Activated T-helper 2 cell treated with anti-CD3 and anti-CD28 coated beads, Interferon-gamma antibody, Interleukin-2, Interleukin-4, amounts not matched to agents 10 μg/mL and 5 μg/mL and 100 μg/mL, durations not matched to agents 14 hours and 24 hours and 36 hours (primary cell): ENCODE measurements at regions not wholly inside any gene's neighbourhood (a gene's known extent, or its start where the extent isn't known, plus 50 kb on each side); places are given as distances from the start of the nearest gene placed in this dataset.
"Not testable (repeated sequence)": the region's sequence is repeated elsewhere in the genome, so short reads cannot be mapped to it uniquely, and the experiment has no call there.

Experiments
- DNase-seq: peaks from one replicate; pipeline ENCODE4 v3.0.0; 2021; ENCODE audit warnings: low spot score
- H3K27ac Mint-ChIP-seq: one replicate; pipeline ENCODE4 v1.8.0; 2021; ENCODE audit warnings: mixed read lengths
- H3K27me3 Mint-ChIP-seq: one replicate; pipeline ENCODE4 v1.8.0; 2021; ENCODE audit warnings: low read depth, mixed read lengths
- H3K36me3 Mint-ChIP-seq: one replicate; pipeline ENCODE4 v1.8.0; 2021; ENCODE audit warnings: low read depth, mixed read lengths
- H3K4me1 Mint-ChIP-seq: one replicate; pipeline ENCODE4 v1.8.0; 2021; ENCODE audit warnings: low read depth, mixed read lengths
- H3K4me3 Mint-ChIP-seq: one replicate; pipeline ENCODE4 v1.8.0; 2021; ENCODE audit warnings: low read depth, mild to moderate bottlenecking, moderate library complexity, mixed read lengths
- H3K9me3 Mint-ChIP-seq: one replicate; pipeline ENCODE4 v1.8.0; 2021; ENCODE audit warnings: mixed read lengths
- intact Hi-C: fragments of 100-400 bp; cut with micrococcal nuclease; formaldehyde crosslinking; loops from one replicate; pipeline ENCODE4 v1.15.1; 2023

- peaks cover 45% of the 10 kb centered on the region for H3K27me3 Mint-ChIP-seq
- no peak for DNase-seq
- intact Hi-C loops, result loop anchor here (10.0 kb wide), 1 partner anchor 150 kb away; no protein-coding TSS in a partner anchor
- H3K4me3 Mint-ChIP-seq, result no peak overlapping the region
- H3K9me3 Mint-ChIP-seq, result no peaks in the 10 kb centered on the region
- no peaks in the 10 kb centered on the region for H3K36me3 Mint-ChIP-seq
- peaks cover 2% of the 10 kb centered on the region for H3K4me1 Mint-ChIP-seq
- H3K27ac Mint-ChIP-seq, result no peak overlapping the region
Measured at GRCh38 chr13:44054525-44054924, 174.8 kb downstream of the LACC1 start.

GRCh38 chr13:44055681-44056080 lies 176.0 kb downstream of the LACC1 start:
- H3K27ac Mint-ChIP-seq, H3K9me3 Mint-ChIP-seq, H3K4me3 Mint-ChIP-seq, H3K36me3 Mint-ChIP-seq, DNase-seq, H3K4me1 Mint-ChIP-seq: not testable (repeated sequence)
- peaks cover 44% of the 10 kb centered on the region for H3K27me3 Mint-ChIP-seq
- intact Hi-C loops, result loop anchor here (10.0 kb wide), 1 partner anchor 151 kb away; no protein-coding TSS in a partner anchor

- DNase-seq, result no peak
- Mint-ChIP-seq H3K9me3 (no peaks in the 10 kb centered on the region), H3K4me1 (peaks cover 2% of the 10 kb centered on the region), H3K27me3 (peaks cover 39% of the 10 kb centered on the region), H3K27ac (no peak overlapping the region), H3K36me3 (no peaks in the 10 kb centered on the region), H3K4me3 (no peak overlapping the region)
- intact Hi-C loops, result loop anchor here (10.0 kb wide), 1 partner anchor 153 kb away; no protein-coding TSS in a partner anchor
Measured at GRCh38 chr13:44058067-44058466, 178.4 kb downstream of the LACC1 start.

- intact Hi-C loops, result loop anchor here (10.0 kb wide), 1 partner anchor 154 kb away; no protein-coding TSS in a partner anchor
- Mint-ChIP-seq H3K27ac (no peak overlapping the region), H3K36me3 (no peaks in the 10 kb centered on the region)
Measured at GRCh38 chr13:44058624-44059215, 179.0 kb downstream of the LACC1 start.

GRCh38 chr13:44061876-44062275 lies 182.2 kb downstream of the LACC1 start:
- Mint-ChIP-seq H3K4me3 (no peak overlapping the region), H3K27me3 (peaks cover 18% of the 10 kb centered on the region), H3K27ac (no peak overlapping the region), H3K36me3 (no peaks in the 10 kb centered on the region), H3K4me1 (no peaks in the 10 kb centered on the region), H3K9me3 (no peaks in the 10 kb centered on the region)
- no peak for DNase-seq
- intact Hi-C loops, result no loop called here

More at GRCh38 chr13:44058624-44059215, 179.0 kb downstream of the LACC1 start:
- peaks cover 2% of the 10 kb centered on the region for H3K4me1 Mint-ChIP-seq
- H3K9me3 Mint-ChIP-seq, result no peaks in the 10 kb centered on the region
- H3K27me3 Mint-ChIP-seq, result peaks cover 34% of the 10 kb centered on the region
- no peak for DNase-seq
- H3K4me3 Mint-ChIP-seq, result no peak overlapping the region

- Mint-ChIP-seq H3K4me1 (no peaks in the 10 kb centered on the region), H3K27me3 (peaks cover 9% of the 10 kb centered on the region), H3K9me3 (no peaks in the 10 kb centered on the region), H3K4me3 (no peak overlapping the region), H3K27ac (no peak overlapping the region), H3K36me3 (no peaks in the 10 kb centered on the region)
- no peak for DNase-seq
- intact Hi-C loops, result no loop called here
Measured at GRCh38 chr13:44063467-44063866, 183.8 kb downstream of the LACC1 start.

GRCh38 chr13:44063881-44064280 lies 184.2 kb downstream of the LACC1 start:
- intact Hi-C loops, result no loop called here
- no peaks in the 10 kb centered on the region for H3K4me1 Mint-ChIP-seq
- H3K9me3 Mint-ChIP-seq, result no peaks in the 10 kb centered on the region
- no peak for DNase-seq
- H3K4me3 Mint-ChIP-seq, result no peak overlapping the region
- H3K27ac Mint-ChIP-seq, result no peak overlapping the region
- H3K36me3 Mint-ChIP-seq, result no peaks in the 10 kb centered on the region
- H3K27me3 Mint-ChIP-seq, result peaks cover 7% of the 10 kb centered on the region

GRCh38 chr13:44064357-44064756 lies 184.7 kb downstream of the LACC1 start:
- peaks cover 5% of the 10 kb centered on the region for H3K27me3 Mint-ChIP-seq
- intact Hi-C loops, result no loop called here
- H3K36me3 Mint-ChIP-seq, result no peaks in the 10 kb centered on the region
- H3K9me3 Mint-ChIP-seq, result no peaks in the 10 kb centered on the region
- no peak overlapping the region for H3K4me3 Mint-ChIP-seq
- no peak overlapping the region for H3K27ac Mint-ChIP-seq
- no peaks in the 10 kb centered on the region for H3K4me1 Mint-ChIP-seq
- DNase-seq, result no peak

GRCh38 chr13:44068169-44068568 lies 188.5 kb downstream of the LACC1 start:
- Mint-ChIP-seq H3K27me3 (peaks cover 2% of the 10 kb centered on the region), H3K4me3 (no peak overlapping the region), H3K36me3 (no peaks in the 10 kb centered on the region), H3K4me1 (no peaks in the 10 kb centered on the region), H3K9me3 (peaks cover 6% of the 10 kb centered on the region), H3K27ac (no peak overlapping the region)
- DNase-seq, result no peak
- intact Hi-C loops, result no loop called here

GRCh38 chr13:44068737-44069136 lies 189.0 kb downstream of the LACC1 start:
- no peak for DNase-seq
- H3K9me3 Mint-ChIP-seq, result peaks cover 6% of the 10 kb centered on the region
- H3K27me3 Mint-ChIP-seq, result peaks cover 2% of the 10 kb centered on the region
- no peaks in the 10 kb centered on the region for H3K36me3 Mint-ChIP-seq
- intact Hi-C loops, result no loop called here
- no peak overlapping the region for H3K4me3 Mint-ChIP-seq
- no peaks in the 10 kb centered on the region for H3K4me1 Mint-ChIP-seq
- no peak overlapping the region for H3K27ac Mint-ChIP-seq

GRCh38 chr13:44072536-44072935 lies 192.8 kb downstream of the LACC1 start:
- Mint-ChIP-seq H3K4me3 (no peak overlapping the region), H3K4me1 (no peaks in the 10 kb centered on the region), H3K36me3 (no peaks in the 10 kb centered on the region), H3K27me3 (no peaks in the 10 kb centered on the region), H3K9me3 (peaks cover 6% of the 10 kb centered on the region), H3K27ac (no peak overlapping the region)
- DNase-seq, result no peak
- intact Hi-C loops, result no loop called here

- Mint-ChIP-seq H3K27ac (no peak overlapping the region), H3K4me1 (no peaks in the 10 kb centered on the region), H3K9me3 (peaks cover 6% of the 10 kb centered on the region), H3K4me3 (no peak overlapping the region), H3K36me3 (no peaks in the 10 kb centered on the region), H3K27me3 (no peaks in the 10 kb centered on the region)
- intact Hi-C loops, result no loop called here
- DNase-seq, result no peak
Measured at GRCh38 chr13:44074611-44075010, 194.9 kb downstream of the LACC1 start.

- Mint-ChIP-seq H3K27me3 (no peaks in the 10 kb centered on the region), H3K27ac (no peak overlapping the region), H3K9me3 (peaks cover 6% of the 10 kb centered on the region), H3K4me3 (no peak overlapping the region), H3K36me3 (no peaks in the 10 kb centered on the region), H3K4me1 (no peaks in the 10 kb centered on the region)
- DNase-seq, result no peak
- intact Hi-C loops, result no loop called here
Measured at GRCh38 chr13:44075113-44075512, 195.4 kb downstream of the LACC1 start.
